AG09319 (cell line): ENCODE measurements at regions not wholly inside any gene's neighbourhood (a gene's known extent, or its start where the extent isn't known, plus 50 kb on each side); places are given as distances from the start of the nearest gene placed in this dataset.

Experiments
- DNase-seq: peaks from one replicate; pipeline ENCODE4 v3.0.0-alpha.2; 2010; ENCODE audit warnings: low read depth; ENCODE audit errors: extremely low read depth
- TF ChIP-seq, protein P1 (sequence below): IDR thresholded peaks from 2 replicates; pipeline ENCODE4 v1.5.1; 2011; ENCODE audit warnings: low read depth, mild to moderate bottlenecking, inconsistent platforms, low read length, moderate library complexity

DNA sequence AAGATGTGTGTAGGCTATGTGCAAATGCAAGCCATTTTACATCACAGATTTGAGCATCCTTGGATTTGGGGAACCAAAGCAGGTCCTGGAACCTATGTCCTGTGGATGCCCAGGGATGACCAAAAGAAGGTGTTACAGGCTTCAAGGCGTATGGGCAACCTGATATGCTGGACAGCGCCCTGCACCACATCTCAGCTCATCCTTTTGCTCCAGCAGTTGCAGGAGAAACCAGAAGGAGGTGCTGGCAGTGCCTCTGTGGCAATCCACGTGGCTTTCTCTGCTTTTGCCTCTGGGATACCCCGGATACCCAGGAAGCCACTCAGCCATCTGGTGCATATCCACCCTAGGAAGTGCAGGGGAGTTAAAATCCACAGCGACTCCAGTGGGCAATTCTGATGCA, 110.3 kb upstream of the VSTM2B start:
- DNase-seq = no peak
- TF ChIP-seq, protein P1, sequence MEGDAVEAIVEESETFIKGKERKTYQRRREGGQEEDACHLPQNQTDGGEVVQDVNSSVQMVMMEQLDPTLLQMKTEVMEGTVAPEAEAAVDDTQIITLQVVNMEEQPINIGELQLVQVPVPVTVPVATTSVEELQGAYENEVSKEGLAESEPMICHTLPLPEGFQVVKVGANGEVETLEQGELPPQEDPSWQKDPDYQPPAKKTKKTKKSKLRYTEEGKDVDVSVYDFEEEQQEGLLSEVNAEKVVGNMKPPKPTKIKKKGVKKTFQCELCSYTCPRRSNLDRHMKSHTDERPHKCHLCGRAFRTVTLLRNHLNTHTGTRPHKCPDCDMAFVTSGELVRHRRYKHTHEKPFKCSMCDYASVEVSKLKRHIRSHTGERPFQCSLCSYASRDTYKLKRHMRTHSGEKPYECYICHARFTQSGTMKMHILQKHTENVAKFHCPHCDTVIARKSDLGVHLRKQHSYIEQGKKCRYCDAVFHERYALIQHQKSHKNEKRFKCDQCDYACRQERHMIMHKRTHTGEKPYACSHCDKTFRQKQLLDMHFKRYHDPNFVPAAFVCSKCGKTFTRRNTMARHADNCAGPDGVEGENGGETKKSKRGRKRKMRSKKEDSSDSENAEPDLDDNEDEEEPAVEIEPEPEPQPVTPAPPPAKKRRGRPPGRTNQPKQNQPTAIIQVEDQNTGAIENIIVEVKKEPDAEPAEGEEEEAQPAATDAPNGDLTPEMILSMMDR = no peak

DNA sequence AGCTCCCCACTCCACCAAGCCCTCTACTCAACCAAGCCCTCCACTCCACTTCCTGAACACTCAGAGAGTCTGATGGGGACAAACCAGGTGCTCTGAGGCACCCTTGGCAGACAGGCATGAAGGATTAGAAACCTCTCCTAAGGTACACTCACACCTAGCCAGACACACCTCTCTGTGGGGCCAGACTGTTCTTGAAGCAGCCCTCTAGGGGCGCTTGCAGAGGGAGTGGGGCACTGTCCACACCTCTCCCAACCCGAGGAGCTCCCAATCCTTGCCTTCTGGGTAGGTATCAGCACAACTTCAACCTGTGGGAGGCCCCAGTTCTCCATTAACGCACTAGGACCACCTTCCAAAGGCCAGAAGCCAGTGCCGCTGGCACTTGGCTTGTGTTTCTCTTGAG, 108.7 kb upstream of the VSTM2B start:
- no peak for DNase-seq

GRCh38 chr19:29418201-29418600, 107.6 kb upstream of the VSTM2B start:
- TF ChIP-seq, protein P1 = no peak
- no peak for DNase-seq

More for the DNA sequence above, 108.7 kb upstream of the VSTM2B start:
- TF ChIP-seq, protein P1 = no peak

- DNase-seq = no peak
- TF ChIP-seq, protein P1 = no peak
These were observed 105.7 kb upstream of the VSTM2B start for GRCh38 chr19:29420065-29420464.

DNA sequence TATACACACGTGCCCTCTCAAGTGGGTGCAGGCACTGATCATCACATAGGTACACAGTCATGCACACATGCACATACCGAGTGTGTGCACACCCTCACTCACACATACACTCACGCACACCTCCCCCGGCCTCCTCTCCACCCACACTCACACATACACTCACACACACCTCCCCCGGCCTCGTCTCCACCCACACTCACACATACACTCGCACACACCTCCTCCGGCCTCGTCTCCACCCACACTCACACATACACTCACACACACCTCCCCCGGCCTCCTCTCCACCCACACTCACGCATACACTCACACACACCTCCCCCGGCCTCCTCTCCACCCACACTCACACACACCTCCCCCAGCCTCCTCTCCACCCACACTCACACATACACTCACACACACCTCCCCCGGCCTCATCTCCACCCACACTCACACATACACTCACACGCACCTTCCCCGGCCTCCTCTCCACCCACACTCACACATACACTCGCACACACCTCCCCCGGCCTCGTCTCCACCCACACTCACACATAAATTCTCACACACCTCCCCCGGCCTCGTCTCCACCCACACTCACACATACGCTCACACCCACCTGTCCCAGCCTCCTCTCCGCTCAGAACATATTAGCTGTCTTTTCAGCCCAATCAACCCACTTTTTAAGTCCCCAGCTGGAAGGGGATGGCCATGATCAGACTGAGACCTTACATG, 105.2 kb upstream of the VSTM2B start:
- TF ChIP-seq, protein P1 = no peak
- no peak for DNase-seq

DNA sequence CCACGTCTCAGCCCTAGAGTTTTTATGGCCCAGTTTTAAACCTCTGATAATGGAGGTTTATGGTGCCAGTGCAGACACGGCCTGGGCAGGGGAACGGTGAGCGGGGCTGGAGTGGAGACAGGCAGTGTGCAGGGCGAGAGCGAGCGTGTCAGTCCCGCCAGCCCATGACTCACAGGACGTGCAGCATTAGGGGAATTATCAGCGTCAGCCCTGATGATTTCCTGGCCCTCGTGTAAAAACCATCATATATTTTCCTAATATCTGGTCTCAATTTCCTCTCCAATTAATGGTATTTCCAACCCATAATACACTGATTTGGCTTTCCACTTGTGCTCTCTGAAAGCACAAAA, 104.6 kb upstream of the VSTM2B start:
- DNase-seq = no peak
- TF ChIP-seq, protein P1 = no peak

GRCh38 chr19:29422047-29422446, 103.7 kb upstream of the VSTM2B start:
- DNase-seq = no peak
- TF ChIP-seq, protein P1 = no peak
